VCaP (cell line): ENCODE measurements at regions not wholly inside any gene's neighbourhood (a gene's known extent, or its start where the extent isn't known, plus 50 kb on each side); places are given as distances from the start of the nearest gene placed in this dataset.

Experiments
- H3K27ac ChIP-seq: fragments of 450-650 bp; 2 replicates; pipeline ENCODE4 v1.5.1; 2017
- TF ChIP-seq, protein P1 (sequence below): fragments of 450-650 bp; conservative IDR thresholded peaks from 2 replicates; pipeline ENCODE4 v1.5.1; 2017; ENCODE audit warnings: mild to moderate bottlenecking, moderate library complexity

DNA sequence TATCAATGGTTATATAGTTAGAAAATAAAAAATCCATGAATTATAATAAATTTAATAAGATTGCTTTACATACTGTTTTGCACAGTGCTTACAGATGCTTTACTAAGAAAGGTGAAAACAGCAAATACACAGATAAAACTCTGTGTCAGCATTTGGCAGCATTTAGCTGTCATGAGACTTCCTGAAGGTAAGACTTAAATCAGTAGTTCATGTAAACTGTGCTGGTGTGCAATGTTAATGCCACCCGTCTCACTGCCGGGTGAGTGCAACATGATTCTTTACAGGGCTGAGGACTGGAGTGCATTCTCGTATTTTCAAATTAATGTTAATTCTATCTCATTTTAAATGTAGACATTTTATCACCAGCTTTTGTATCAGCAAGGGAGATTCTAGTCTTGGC is 326.2 kb upstream of the POT1 start:
- TF ChIP-seq, protein P1, sequence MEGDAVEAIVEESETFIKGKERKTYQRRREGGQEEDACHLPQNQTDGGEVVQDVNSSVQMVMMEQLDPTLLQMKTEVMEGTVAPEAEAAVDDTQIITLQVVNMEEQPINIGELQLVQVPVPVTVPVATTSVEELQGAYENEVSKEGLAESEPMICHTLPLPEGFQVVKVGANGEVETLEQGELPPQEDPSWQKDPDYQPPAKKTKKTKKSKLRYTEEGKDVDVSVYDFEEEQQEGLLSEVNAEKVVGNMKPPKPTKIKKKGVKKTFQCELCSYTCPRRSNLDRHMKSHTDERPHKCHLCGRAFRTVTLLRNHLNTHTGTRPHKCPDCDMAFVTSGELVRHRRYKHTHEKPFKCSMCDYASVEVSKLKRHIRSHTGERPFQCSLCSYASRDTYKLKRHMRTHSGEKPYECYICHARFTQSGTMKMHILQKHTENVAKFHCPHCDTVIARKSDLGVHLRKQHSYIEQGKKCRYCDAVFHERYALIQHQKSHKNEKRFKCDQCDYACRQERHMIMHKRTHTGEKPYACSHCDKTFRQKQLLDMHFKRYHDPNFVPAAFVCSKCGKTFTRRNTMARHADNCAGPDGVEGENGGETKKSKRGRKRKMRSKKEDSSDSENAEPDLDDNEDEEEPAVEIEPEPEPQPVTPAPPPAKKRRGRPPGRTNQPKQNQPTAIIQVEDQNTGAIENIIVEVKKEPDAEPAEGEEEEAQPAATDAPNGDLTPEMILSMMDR = no peak
- H3K27ac ChIP-seq = peak overlapping the region; percentile 40; the same call in 1 of the 2 replicates

DNA sequence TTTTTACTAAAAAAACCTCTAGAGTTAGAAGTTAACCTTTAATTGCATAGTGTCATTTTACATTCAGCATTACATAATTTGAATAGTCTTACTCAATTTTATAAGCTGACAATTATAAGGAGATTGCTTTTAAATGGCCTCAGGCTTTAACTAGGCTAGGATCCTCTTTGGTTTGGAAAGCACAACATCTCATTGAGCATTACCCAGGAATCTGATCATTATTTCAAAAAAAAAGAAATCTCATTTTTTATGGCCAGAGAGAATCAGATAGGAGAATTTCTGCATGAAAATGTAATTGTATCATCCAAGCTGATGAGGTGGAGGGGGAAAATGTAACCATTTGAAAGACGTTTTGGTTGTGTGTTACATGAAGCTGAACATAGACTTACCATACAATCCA is 324.9 kb upstream of the POT1 start:
- no peak overlapping the region for H3K27ac ChIP-seq
- TF ChIP-seq, protein P1 = no peak

DNA sequence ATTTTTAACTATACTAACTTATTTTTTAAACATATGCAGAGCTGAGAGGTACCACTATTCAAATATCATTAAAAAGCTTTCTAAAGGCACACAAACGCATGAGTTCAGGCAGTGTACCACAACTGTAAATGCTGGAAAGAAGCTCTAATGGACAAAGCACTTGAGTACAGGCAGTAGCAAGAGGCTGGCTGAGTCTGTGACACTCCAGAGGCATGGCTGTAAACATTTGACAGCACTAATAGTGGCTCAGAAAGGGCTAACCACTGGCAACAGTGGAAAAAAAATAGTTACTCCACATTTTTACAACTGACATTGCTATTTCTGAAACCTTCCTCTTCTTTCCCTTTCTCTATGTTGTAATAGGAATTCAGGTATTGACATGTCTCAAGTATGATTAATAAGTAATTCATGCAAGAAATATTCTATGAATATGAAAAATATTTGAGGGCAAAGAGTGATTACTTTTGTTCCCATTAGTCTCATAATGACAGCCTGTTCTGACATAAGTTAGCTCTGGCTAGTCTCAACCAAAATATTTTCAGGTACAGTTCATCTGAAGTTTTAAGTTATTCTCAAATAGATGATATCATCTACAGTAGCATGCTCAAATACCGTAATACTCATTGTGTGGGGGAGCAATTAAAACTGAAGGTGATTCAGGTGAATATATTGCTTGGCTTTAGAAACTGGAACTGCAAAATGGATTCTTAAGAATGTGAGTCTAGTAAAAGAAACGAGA is 324.0 kb upstream of the POT1 start:
- TF ChIP-seq, protein P1 = no peak
- no peak overlapping the region for H3K27ac ChIP-seq

DNA sequence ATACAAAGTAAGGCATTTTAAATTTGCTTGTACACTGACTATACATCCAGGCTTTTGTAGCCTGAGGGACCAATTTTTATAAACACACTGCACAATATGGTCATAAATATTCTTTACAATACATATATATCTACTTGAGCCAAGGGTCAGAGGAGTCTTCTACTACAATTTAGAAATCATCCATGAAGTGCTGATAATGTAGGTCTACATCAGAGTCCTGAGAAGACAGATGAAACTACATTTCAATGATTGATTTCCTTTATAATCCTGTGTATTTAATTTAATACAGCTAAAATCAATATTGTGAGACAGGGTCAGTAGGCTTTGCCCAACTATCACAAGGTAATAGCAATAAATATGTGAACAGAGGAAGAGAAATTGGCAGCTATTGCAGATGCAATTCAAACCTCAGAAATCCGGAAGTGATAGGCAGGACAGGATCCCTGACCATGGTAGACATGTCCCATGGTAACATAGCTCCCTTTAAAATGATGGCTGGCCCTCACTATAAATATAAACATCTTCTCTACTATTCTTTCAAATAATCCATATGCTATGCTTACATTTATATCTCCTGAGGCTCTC is 318.0 kb upstream of the POT1 start:
- TF ChIP-seq, protein P1 = no peak
- no peak overlapping the region for H3K27ac ChIP-seq

DNA sequence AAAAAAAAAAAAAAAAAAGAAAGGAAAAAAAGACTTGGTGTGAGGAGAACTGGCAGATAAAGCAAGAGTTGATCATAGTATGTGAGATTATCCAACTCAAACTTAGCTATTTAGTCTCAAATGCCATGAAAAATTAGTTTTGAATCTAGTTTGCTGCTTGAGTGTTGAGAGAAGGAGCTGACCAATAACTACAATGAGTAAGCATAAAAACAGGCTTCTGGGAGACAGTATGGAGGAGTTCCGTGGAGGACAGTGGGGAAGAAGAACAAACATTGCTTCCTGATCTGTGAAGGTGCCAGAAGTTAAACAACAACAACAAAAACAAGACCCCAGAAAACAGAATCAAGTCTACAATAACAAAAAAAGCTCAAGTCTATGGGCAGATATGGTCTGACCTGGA is 317.1 kb upstream of the POT1 start:
- H3K27ac ChIP-seq = no peak overlapping the region
- TF ChIP-seq, protein P1 = no peak

DNA sequence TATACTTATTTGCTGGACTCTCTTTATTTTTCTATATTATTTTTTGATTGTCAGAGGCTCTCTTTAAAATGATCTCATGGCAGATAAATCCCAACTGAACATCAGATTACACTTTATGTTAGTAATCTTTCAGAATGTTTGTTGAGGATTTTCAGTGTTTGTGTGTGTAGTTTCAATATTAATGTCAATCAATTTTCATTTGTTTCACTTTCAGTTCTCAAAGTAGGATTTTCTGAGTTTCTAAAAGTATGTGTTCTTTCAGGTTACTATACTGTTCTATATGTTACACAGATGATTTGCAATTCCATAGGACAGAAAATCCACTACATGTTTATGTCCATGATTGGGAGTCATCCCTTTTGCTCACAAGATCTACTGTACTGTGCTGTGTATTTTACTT is 311.9 kb upstream of the POT1 start:
- H3K27ac ChIP-seq = no peak overlapping the region
- TF ChIP-seq, protein P1 = no peak

DNA sequence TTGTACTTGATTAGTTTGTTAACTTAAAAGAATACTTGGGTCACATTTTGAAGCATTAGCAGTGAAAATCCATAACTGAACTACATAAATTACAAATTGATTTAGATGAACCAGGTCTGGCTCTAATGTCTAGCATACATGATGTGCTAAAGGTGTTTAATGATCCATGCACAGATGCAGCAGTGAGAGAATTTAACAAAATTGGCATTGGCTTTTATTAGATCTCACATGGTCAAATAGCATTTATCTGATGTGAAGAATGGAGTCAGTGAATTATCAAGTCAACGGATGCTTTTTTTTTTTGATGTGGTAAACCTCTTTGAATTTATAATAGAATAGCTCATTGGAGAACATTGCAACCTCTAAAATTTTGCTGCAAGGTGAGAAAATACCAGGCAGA is 293.0 kb upstream of the POT1 start:
- TF ChIP-seq, protein P1 = no peak
- H3K27ac ChIP-seq = no peak overlapping the region
